NB4 (cell line): ENCODE measurements at regions not wholly inside any gene's neighbourhood (a gene's known extent, or its start where the extent isn't known, plus 50 kb on each side); places are given as distances from the start of the nearest gene placed in this dataset.

Experiments used
- DNase-seq: peaks from one replicate; pipeline ENCODE4 v3.0.0; 2010; ENCODE audit warnings: low read depth
- H3K4me3 ChIP-seq: one replicate; pipeline ENCODE4 v1.5.1; 2011; ENCODE audit warnings: mild to moderate bottlenecking, low read depth, low read length, moderate library complexity
- CTCF ChIP-seq: IDR thresholded peaks from one replicate; pipeline ENCODE4 v1.5.1; 2012; ENCODE audit warnings: low read depth, low read length
- MAX ChIP-seq: IDR thresholded peaks from 2 replicates; pipeline ENCODE4 v1.6.1; 2011; ENCODE audit warnings: low read depth, low read length
- MYC ChIP-seq: IDR thresholded peaks from 2 replicates; pipeline ENCODE4 v1.6.1; 2011; ENCODE audit warnings: low read depth, low read length
- POLR2A ChIP-seq: IDR thresholded peaks from 2 replicates; pipeline ENCODE4 v1.6.1; 2011; ENCODE audit warnings: mild to moderate bottlenecking; ENCODE audit not compliant: insufficient read length; ENCODE audit errors: extremely low read depth

GRCh38 chr9:117625154-117625553 lies 79.0 kb upstream of the TLR4 start:
- TF ChIP-seq CTCF (no peak), MAX (no peak), POLR2A (no peak), MYC (no peak)
- H3K4me3 ChIP-seq, result no peak overlapping the region
- DNase-seq, result no peak

GRCh38 chr9:117624106-117624505 lies 80.1 kb upstream of the TLR4 start:
- TF ChIP-seq POLR2A (no peak), MYC (no peak), CTCF (no peak), MAX (no peak)
- no peak for DNase-seq
- no peak overlapping the region for H3K4me3 ChIP-seq

GRCh38 chr9:117622347-117622746 lies 81.9 kb upstream of the TLR4 start:
- TF ChIP-seq MAX (no peak), CTCF (peak; percentile 24), POLR2A (no peak)
- DNase-seq, result peak; percentile 18
- H3K4me3 ChIP-seq, result no peak overlapping the region

DNA sequence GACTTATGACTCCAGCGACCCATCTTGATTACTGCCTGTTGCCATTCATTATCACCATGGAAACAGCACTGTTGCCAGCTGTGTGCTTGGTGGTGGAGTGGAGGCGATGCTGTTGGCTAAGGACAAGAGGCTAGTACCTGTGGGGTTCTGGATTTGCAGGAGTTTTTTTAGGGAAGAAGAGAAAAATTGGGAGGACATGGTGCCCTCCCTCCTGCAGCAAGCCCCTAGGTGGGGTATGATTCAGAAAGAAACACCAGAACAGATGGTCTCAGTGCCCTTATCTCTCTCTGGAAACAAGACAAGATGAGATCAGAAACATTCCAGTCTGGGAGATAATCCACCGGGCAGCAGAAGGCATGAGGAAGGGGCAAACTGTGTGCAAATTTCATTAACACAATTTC lies 87.8 kb upstream of the TLR4 start:
- DNase-seq, result no peak
- TF ChIP-seq POLR2A (no peak), MAX (no peak), CTCF (no peak), MYC (no peak)
- H3K4me3 ChIP-seq, result no peak overlapping the region

GRCh38 chr9:117612317-117612716 lies 91.9 kb upstream of the TLR4 start:
- DNase-seq, result no peak
- no peak overlapping the region for H3K4me3 ChIP-seq
- TF ChIP-seq POLR2A (no peak), MYC (no peak)

GRCh38 chr9:117597977-117598376 lies 106.2 kb upstream of the TLR4 start:
- no peak for DNase-seq
- no peak overlapping the region for H3K4me3 ChIP-seq
- TF ChIP-seq MYC (no peak), POLR2A (no peak), MAX (no peak), CTCF (no peak)
